HG02870 (cell line): ENCODE measurements at regions not wholly inside any gene's neighbourhood (a gene's known extent, or its start where the extent isn't known, plus 50 kb on each side); places are given as distances from the start of the nearest gene placed in this dataset.

Source experiments
- ATAC-seq: cut with Tn5 transposase; IDR thresholded peaks from one replicate; pipeline ENCODE4 v1.9.1; 2021; ENCODE audit warnings: mild to moderate bottlenecking, moderate library complexity; ENCODE audit not compliant: unreplicated experiment

- ATAC-seq, result no peak
These were observed 221.7 kb upstream of the SPRY2 start for GRCh38 chr13:80562433-80563156.

GRCh38 chr13:80560609-80561008 lies 219.7 kb upstream of the SPRY2 start:
- ATAC-seq, result no peak

GRCh38 chr13:80559944-80560343 lies 219.0 kb upstream of the SPRY2 start:
- ATAC-seq, result no peak

- no peak for ATAC-seq
These were observed 217.1 kb upstream of the SPRY2 start for GRCh38 chr13:80558074-80558473.

- no peak for ATAC-seq
These were observed 215.1 kb upstream of the SPRY2 start for GRCh38 chr13:80555796-80556678.

GRCh38 chr13:80552851-80553440 lies 212.0 kb upstream of the SPRY2 start:
- ATAC-seq, result no peak

GRCh38 chr13:80551650-80552497 lies 210.9 kb upstream of the SPRY2 start:
- no peak for ATAC-seq

GRCh38 chr13:80550971-80551441 lies 210.1 kb upstream of the SPRY2 start:
- no peak for ATAC-seq

GRCh38 chr13:80548915-80549314 lies 208.0 kb upstream of the SPRY2 start:
- ATAC-seq, result no peak

- ATAC-seq, result no peak
These were observed 207.2 kb upstream of the SPRY2 start for GRCh38 chr13:80547885-80548825.

GRCh38 chr13:80547341-80547740 lies 206.4 kb upstream of the SPRY2 start:
- ATAC-seq, result no peak

- no peak for ATAC-seq
These were observed 192.2 kb upstream of the SPRY2 start for GRCh38 chr13:80533175-80533574.

- no peak for ATAC-seq
These were observed 190.0 kb upstream of the SPRY2 start for GRCh38 chr13:80530902-80531301.

GRCh38 chr13:80530191-80530590 lies 189.3 kb upstream of the SPRY2 start:
- no peak for ATAC-seq

- ATAC-seq, result no peak
These were observed 188.8 kb upstream of the SPRY2 start for GRCh38 chr13:80529734-80530133.

GRCh38 chr13:80528733-80529132 lies 187.8 kb upstream of the SPRY2 start:
- no peak for ATAC-seq

- no peak for ATAC-seq
These were observed 186.5 kb upstream of the SPRY2 start for GRCh38 chr13:80527400-80527799.

- ATAC-seq, result no peak
These were observed 183.7 kb upstream of the SPRY2 start for GRCh38 chr13:80524447-80525215.

GRCh38 chr13:80523134-80523533 lies 182.2 kb upstream of the SPRY2 start:
- no peak for ATAC-seq
